GM13976 (cell line): ENCODE measurements at regions not wholly inside any gene's neighbourhood (a gene's known extent, or its start where the extent isn't known, plus 50 kb on each side); places are given as distances from the start of the nearest gene placed in this dataset.

Source experiments
- DNase-seq: peaks from one replicate; pipeline ENCODE4 v3.0.0; 2012; ENCODE audit warnings: low spot score
- in situ Hi-C: fragments of 300-500 bp; cut with MboI; formaldehyde crosslinking; loops from one replicate; pipeline ENCODE4 v1.12.0; 2022; ENCODE audit warnings: low sequenced_read_pairs, mixed read lengths, inconsistent platforms; ENCODE audit not compliant: unreplicated experiment
- TF ChIP-seq, protein P1 (sequence below): IDR thresholded peaks from 2 replicates; pipeline ENCODE4 v1.5.1; 2012; ENCODE audit warnings: borderline replicate concordance, mild to moderate bottlenecking; ENCODE audit not compliant: insufficient read depth; ENCODE audit errors: extremely low read depth, missing control alignments, control extremely low read depth

- TF ChIP-seq, protein P1, sequence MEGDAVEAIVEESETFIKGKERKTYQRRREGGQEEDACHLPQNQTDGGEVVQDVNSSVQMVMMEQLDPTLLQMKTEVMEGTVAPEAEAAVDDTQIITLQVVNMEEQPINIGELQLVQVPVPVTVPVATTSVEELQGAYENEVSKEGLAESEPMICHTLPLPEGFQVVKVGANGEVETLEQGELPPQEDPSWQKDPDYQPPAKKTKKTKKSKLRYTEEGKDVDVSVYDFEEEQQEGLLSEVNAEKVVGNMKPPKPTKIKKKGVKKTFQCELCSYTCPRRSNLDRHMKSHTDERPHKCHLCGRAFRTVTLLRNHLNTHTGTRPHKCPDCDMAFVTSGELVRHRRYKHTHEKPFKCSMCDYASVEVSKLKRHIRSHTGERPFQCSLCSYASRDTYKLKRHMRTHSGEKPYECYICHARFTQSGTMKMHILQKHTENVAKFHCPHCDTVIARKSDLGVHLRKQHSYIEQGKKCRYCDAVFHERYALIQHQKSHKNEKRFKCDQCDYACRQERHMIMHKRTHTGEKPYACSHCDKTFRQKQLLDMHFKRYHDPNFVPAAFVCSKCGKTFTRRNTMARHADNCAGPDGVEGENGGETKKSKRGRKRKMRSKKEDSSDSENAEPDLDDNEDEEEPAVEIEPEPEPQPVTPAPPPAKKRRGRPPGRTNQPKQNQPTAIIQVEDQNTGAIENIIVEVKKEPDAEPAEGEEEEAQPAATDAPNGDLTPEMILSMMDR = no peak
- DNase-seq = no peak
- in situ Hi-C loops = no loop called here
Observed at GRCh38 chr13:64471916-64472315, 2758.2 kb downstream of the PCDH9 start.

DNA sequence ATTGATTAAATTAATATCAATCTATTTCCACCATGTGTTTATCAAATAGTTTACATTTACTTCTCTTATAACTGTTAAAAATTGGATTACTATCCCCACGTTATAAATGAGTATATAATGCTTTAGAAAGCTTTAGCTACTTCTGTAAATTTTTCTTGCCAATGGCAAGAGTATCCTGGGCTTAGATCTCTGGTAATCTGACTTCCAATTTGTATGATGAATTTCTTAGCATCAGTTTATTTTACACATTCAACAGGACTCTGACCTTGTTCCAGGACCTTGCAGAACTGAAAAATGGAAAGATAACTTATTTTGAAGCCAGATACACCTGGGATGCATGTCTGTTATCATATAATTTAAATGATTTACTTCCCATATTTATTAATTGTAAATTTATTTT, 2759.4 kb downstream of the PCDH9 start:
- TF ChIP-seq, protein P1 = no peak
- in situ Hi-C loops = no loop called here

GRCh38 chr13:64459778-64460177, 2770.4 kb downstream of the PCDH9 start:
- TF ChIP-seq, protein P1 = no peak
- in situ Hi-C loops = no loop called here
- DNase-seq = no peak

More for the DNA sequence above, 2759.4 kb downstream of the PCDH9 start:
- no peak for DNase-seq

- TF ChIP-seq, protein P1 = no peak
- in situ Hi-C loops = no loop called here
- DNase-seq = no peak
Observed at GRCh38 chr13:64457976-64458375, 2772.2 kb downstream of the PCDH9 start.

- in situ Hi-C loops = no loop called here
- DNase-seq = no peak
- TF ChIP-seq, protein P1 = no peak
Observed at GRCh38 chr13:64455124-64455523, 2775.0 kb downstream of the PCDH9 start.

DNA sequence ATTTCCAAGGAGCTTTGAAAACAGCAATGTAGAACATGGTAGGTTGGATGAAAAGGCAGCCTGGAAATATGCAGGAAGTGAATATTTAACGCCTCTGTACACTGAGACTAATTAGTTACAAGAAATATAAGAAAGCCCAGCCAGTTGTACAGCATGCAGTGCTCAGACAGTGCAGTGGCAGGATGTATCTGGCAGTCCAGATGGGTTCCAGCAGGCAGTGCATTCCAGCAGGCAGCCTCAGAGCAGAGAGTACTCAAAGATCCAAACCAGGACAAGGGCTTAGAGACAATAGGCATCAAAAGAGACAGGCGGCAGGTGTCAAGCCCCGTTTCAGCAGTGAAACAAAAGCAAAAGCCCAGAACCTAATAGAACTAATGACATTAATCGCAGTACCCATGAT, 2776.3 kb downstream of the PCDH9 start:
- TF ChIP-seq, protein P1 = no peak
- in situ Hi-C loops = no loop called here
- no peak for DNase-seq

DNA sequence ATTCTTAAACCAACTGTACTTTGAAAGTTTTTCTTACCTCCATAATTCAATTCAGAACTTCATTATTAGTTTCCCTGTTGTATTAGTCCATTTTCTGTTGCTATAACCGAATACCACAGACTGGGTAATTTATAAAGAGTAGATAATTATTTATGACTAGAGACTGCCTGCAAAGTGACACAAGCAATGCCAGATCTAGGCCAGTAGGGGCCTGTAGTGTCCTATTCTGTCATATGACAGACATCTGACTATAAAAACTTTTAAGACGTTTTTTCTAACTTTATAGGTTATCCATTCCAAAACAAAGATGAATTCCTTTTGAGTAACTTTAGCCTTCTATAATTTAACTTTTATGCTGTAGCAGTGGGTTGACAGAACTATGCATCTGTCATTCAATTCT, 2783.8 kb downstream of the PCDH9 start:
- no peak for DNase-seq
- in situ Hi-C loops = no loop called here
- TF ChIP-seq, protein P1 = no peak
